ENCODE measurements at regions not wholly inside any gene's neighbourhood (a gene's known extent, or its start where the extent isn't known, plus 50 kb on each side); places are given as distances from the start of the nearest gene placed in this dataset.

DNA sequence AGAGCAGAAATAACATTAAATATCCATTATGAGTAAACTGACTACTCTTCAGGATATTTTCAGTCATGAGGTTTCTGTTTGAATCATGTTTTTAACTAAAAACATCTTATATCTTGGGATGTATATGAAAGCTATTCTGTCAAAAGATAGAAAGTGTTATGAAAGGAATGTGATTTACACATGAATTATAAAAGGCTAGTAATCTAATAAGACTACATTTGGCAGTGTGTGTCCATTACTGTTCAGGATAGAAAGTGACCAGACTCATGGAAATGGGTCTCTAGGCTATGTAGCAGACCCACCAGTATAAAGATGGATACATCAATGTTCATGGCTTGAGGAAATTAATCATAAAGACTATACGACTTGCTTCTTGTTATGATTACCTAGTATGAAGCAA, 1328.2 kb upstream of the NUDT12 start:
- TF ChIP-seq, protein P1, sequence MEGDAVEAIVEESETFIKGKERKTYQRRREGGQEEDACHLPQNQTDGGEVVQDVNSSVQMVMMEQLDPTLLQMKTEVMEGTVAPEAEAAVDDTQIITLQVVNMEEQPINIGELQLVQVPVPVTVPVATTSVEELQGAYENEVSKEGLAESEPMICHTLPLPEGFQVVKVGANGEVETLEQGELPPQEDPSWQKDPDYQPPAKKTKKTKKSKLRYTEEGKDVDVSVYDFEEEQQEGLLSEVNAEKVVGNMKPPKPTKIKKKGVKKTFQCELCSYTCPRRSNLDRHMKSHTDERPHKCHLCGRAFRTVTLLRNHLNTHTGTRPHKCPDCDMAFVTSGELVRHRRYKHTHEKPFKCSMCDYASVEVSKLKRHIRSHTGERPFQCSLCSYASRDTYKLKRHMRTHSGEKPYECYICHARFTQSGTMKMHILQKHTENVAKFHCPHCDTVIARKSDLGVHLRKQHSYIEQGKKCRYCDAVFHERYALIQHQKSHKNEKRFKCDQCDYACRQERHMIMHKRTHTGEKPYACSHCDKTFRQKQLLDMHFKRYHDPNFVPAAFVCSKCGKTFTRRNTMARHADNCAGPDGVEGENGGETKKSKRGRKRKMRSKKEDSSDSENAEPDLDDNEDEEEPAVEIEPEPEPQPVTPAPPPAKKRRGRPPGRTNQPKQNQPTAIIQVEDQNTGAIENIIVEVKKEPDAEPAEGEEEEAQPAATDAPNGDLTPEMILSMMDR (conservative IDR thresholded peaks at IDR 0.05; ENCODE audit: low read length): no peak
- no peak for TF ChIP-seq EZH2phosphoT487 (IDR thresholded peaks at IDR 0.05; ENCODE audit: borderline replicate concordance, low read depth, low read length)
